OCI-LY7 (cell line): ENCODE measurements at regions not wholly inside any gene's neighbourhood (a gene's known extent, or its start where the extent isn't known, plus 50 kb on each side); places are given as distances from the start of the nearest gene placed in this dataset.

ENCODE experiments used
- CTCF ChIP-seq: fragments of 200-600 bp; sonication (generic); conservative IDR thresholded peaks from 2 replicates; pipeline ENCODE4 v1.5.1; 2014; ENCODE audit warnings: mild to moderate bottlenecking, antibody characterized with exemption, low read length, moderate library complexity, mixed read lengths
- EZH2phosphoT487 ChIP-seq: fragments of 200-600 bp; sonication (generic); IDR thresholded peaks from 2 replicates; pipeline ENCODE4 v1.6.1; 2018; ENCODE audit warnings: low read depth, borderline replicate concordance, mild to moderate bottlenecking, mixed run types, antibody characterized with exemption, low read length, moderate library complexity, mixed read lengths

DNA sequence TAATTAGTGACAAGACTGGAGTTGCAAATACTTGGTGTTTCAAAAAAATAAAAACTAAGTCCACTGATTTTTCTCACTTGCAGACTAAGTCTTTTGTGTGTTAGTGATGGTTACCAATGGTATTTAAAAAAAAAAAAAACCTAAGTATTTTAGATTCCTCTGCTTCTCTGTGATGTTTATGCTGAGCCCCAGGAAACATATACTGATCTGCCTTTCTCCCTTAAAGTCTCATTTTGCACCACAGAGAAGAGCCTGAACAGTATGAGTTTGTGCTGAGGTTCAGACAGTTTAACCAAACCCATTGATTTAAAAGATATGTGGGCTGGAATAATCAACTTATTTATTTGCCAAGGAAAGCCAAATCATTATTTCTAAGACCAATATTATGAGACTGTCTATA lies 1305.0 kb downstream of the PCDH18 start:
- TF ChIP-seq CTCF (no peak), EZH2phosphoT487 (no peak)
